ENCODE measurements at regions not wholly inside any gene's neighbourhood (a gene's known extent, or its start where the extent isn't known, plus 50 kb on each side); places are given as distances from the start of the nearest gene placed in this dataset.

DNA sequence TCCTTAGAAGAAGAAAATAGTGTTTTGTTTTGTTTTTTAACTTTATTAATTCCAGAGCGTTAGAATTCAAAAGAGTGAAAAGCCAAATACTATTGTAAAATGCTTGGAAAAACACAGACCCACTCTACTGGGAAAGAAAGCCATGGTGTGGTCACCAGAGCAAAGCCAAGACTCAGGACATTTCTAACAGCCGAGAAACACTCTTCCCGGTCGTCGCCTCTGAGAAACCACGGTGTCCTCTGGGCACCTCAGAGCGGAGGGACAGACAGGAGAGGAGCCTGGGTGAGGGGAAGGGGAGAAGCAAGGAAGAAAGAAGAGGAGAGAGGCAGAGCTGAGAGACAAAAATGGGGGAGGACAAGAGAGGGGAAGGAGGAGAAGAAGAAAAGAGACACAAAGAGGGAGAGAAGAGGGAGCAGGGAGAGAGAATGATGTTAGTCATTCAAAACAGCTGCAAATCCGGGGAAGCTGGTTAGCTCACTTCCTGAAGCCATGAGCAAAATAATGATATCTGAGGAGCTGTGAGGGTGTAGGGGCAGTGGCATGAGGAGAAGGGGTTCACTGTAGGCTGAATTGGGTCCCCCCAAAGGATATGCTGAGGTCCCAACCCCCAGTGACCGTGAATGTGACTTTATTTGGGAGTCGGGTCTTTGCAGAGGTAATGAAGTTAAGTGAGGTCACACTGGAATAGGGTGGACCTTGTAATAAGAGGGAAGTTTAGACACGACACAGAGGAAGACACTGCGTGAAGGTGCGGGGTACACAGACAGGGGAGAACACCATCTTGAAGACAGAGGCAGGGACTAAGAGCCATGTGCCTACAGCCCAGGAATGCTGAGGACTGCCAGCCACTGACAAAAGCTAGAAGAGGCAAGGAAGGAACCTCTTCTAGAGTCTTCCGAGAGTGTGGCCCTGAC is 58.2 kb upstream of the DMRTB1 start:
- TF ChIP-seq, protein P1, sequence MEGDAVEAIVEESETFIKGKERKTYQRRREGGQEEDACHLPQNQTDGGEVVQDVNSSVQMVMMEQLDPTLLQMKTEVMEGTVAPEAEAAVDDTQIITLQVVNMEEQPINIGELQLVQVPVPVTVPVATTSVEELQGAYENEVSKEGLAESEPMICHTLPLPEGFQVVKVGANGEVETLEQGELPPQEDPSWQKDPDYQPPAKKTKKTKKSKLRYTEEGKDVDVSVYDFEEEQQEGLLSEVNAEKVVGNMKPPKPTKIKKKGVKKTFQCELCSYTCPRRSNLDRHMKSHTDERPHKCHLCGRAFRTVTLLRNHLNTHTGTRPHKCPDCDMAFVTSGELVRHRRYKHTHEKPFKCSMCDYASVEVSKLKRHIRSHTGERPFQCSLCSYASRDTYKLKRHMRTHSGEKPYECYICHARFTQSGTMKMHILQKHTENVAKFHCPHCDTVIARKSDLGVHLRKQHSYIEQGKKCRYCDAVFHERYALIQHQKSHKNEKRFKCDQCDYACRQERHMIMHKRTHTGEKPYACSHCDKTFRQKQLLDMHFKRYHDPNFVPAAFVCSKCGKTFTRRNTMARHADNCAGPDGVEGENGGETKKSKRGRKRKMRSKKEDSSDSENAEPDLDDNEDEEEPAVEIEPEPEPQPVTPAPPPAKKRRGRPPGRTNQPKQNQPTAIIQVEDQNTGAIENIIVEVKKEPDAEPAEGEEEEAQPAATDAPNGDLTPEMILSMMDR (conservative IDR thresholded peaks at IDR 0.05): no peak
- no peak overlapping the region for H3K27ac ChIP-seq

DNA sequence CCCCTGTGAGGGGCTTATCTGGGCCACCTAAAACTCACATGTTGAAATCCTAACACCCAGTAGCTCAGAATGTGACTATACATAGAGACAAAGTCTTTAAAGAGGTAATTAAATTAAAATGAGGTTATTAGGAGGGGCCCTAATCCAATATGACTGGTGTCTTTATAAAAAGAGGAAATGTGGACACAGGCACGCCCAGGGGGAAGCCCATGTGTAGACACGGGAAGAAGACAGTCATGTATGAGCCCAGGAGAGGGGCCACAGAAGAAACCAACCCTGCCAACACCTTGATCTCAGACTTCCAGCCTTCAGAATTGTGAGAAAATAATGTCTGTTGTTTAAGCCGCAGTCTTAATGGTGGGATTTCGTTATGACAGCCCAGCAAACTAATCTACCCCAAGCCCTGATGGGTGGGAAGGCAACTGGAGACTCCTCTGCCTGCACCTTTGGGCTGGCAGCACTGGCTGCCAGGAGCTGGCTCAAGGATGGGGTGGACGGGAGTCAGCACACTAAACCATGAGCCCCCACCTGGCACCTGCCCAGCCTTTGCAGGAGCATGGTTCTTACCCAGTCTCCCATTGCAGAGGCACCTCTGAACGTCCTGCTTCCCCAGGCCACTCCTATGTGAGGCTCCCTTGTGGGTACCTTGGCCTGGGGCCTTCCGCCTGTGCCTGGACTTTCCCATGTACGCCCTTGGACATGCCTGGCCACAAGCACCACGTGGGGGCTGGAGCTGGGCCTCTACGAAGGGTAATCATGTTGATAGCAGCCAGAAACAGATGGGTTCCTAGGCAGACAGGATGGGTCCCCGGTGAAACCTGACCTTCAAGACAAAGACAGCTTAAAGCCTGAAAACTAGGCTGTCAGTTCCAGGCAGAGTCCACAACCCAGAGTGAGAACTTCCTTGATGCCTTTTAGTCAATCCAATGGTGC is 57.1 kb upstream of the DMRTB1 start:
- TF ChIP-seq, protein P1 (conservative IDR thresholded peaks at IDR 0.05): no peak
- no peak overlapping the region for H3K27ac ChIP-seq

DNA sequence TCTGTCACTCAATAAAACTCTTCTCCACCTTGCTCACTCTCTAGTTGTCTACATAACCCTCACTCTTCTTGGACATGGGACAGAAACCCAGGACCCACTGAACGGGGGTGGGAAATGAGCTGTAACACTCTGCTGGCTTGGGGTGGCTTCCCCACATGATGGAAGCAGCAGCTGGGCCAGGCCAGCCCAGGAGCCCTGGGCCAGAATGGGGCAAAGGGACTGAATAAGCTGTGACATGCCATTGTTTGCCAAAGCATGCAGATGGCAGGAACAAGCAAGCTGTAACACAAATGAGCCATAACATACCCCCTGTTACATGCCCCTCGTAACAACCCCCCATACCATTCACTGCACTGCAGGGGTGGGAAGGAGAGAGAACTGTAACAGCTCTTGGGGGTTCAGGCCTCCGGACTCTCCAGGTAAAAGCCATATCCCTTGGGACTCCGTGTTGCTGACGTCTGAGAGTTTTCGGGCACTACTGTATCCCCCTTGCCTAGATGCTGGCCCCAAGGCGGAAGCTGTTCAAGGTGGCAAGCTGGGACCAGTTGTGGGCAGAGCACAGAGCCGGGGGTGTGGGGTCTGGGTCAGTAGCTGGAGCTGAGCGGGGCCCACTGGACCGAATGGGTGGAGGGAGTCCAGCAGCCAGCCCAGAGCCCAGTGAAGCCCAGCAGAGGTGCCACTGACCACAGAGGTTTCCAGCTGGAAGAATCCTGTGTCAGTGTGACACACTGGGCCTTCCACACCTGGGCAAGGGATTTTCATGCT is 56.1 kb upstream of the DMRTB1 start:
- TF ChIP-seq, protein P1 (conservative IDR thresholded peaks at IDR 0.05): no peak
- no peak overlapping the region for H3K27ac ChIP-seq

DNA sequence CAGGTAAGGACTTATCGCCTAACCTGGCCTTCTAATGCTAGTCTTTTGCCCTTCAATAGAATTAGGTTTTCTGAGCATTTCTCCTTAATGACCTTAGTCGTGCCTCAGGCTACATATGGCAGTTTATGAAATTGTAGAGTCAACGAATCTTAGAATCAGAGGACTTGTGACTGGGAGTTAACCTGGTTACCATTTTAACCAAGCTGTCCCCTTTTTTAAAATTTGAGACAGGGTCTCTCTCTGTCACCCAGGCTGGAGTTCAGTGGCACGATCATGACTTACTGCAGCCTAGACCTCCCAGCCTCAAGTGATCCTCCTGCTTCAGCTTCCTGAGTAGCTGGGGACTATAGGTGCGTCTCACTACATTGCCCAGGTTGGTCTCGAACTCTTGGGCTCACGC is 53.5 kb upstream of the DMRTB1 start:
- H3K27ac ChIP-seq: no peak overlapping the region
- TF ChIP-seq, protein P1 (conservative IDR thresholded peaks at IDR 0.05): no peak

DNA sequence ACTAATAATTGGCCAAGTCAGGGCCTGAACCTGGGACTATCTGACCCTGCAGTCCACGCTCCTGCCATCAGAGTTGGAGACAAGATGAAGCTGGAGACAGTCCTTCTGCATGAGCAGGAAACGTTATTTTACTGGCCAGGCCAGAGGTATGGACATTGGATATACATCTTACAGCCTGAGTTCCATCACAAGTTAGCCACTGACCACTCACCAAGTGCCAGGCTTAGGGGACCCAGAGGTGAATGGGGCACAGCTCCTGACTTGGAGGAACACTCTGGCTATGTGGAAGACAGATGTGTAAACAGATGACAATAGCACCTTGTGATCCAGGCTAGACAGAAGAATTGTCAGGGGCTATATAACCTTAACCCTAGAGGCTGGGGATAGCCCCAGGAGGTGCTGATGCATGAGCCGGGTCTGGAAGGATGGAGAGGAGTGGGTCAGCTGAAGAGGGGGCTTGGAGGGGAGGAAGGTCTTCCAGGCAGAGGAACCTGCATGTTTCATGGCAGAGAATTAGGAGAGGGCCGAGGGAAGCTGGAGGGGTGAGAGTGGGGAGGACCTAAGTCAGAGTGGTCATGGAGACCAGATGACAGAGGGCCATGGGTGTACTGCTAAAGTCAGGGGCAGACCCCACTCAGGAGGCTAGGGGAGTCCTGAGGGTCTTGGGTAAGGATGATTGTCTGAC is 52.5 kb upstream of the DMRTB1 start:
- TF ChIP-seq, protein P1 (conservative IDR thresholded peaks at IDR 0.05): no peak

DNA sequence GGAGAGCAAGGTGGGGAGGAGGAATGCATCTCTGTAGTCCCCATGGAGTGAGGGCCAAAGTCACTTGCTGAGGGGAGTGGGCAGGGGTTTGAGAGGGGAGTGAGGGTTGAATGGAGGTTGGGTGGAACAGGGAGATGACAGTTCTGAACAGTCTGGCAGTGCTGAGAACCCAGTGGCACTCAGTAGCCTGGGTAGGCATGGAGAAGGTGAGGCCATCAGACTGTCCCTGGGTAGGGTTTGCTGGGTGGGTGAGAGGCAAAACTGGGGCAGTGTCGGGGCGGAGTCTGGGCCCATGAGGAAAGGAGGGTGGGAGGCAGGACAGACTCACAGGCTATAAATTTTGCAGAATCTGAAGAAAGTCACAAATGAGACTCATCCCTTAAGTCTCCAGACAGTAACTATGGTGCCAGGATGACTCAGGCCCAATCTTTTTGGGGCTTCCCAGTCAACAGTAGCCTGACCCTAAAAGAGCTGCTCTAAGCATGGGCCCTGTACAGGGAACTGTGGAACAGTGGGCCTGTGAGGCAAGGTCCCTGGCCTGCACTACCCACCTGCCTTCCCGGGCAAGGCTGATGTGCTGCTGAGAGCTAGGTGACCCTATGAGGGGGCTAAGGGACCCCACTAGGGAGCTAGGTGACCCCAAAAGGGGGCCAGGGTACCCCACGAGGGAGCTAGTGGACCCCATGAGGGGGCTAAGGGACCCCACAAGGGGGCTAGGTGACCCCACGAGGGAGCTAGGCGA is 51.0 kb upstream of the DMRTB1 start:
- H3K27ac ChIP-seq: no peak overlapping the region
- TF ChIP-seq, protein P1 (conservative IDR thresholded peaks at IDR 0.05): no peak

More for the DNA sequence above, 52.5 kb upstream of the DMRTB1 start:
- H3K27ac ChIP-seq: no peak overlapping the region

All from VCaP (cell line).